ENCODE measurements at regions not wholly inside any gene's neighbourhood (a gene's known extent, or its start where the extent isn't known, plus 50 kb on each side); places are given as distances from the start of the nearest gene placed in this dataset.

DNA sequence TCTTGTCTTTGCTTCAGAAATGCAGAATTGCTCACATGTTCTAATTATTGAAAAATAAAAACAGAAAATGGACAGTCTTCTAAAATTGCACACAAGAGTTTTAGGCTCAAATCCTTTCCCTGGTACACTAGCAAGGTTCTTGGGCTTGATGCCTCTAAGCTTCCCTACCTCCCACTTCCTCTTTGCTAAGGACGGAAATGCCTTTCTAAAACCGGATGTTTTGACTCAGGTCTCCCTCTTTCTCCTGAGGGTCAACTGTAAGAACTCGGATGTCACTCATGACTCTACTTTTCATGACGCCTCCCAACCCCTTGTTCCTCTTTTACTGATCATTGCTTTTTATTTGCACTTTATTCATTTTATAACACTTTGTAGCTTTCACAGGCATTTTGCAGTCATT is 613.5 kb downstream of the C6orf118 start (continued):
- no peak for TF ChIP-seq PREB (CRISPR knock-in tag; IDR thresholded peaks at IDR 0.05)
- no peak for TF ChIP-seq NCOA5 (CRISPR knock-in tag; IDR thresholded peaks at IDR 0.05)
- TF ChIP-seq ZC3H13 (CRISPR knock-in tag; IDR thresholded peaks at IDR 0.05), result no peak

GRCh38 chr6:164694386-164694785 is 615.0 kb downstream of the C6orf118 start:
- Histone ChIP-seq H2AFZ (ENCODE audit: low read length) (no peak overlapping the region), H3K4me1 (ENCODE audit: insufficient read depth, low read length) (no peaks in the 10 kb centered on the region), H3K9me3 (ENCODE audit: low read length) (peaks cover 93% of the 10 kb centered on the region)

GRCh38 chr6:164693944-164694343 is 615.5 kb downstream of the C6orf118 start:
- Histone ChIP-seq H3K9me3 (ENCODE audit: low read length) (peaks cover 92% of the 10 kb centered on the region), H3K4me3 (replicated peaks in 1 of 3; ENCODE audit: insufficient read depth in 1 of 3, low read depth in 2 of 3, low read length in 3 of 3) (no peak overlapping the region), H4K20me1 (ENCODE audit: insufficient read depth, low read length) (no peaks in the 10 kb centered on the region), H3K9ac (ENCODE audit: insufficient read depth, low read depth, low read length) (no peak overlapping the region), H2AFZ (ENCODE audit: low read length) (no peak overlapping the region), H3K4me1 (ENCODE audit: insufficient read depth, low read length) (no peaks in the 10 kb centered on the region), H3K27ac (ENCODE audit: extremely low read length, insufficient read depth, low read length) (no peak overlapping the region), H3K79me2 (ENCODE audit: insufficient read depth, low read length) (no peaks in the 10 kb centered on the region), H3K4me2 (ENCODE audit: low read depth, low read length) (no peak overlapping the region), H3K27me3 (ENCODE audit: control insufficient read depth in 1 of 2, insufficient read depth in 2 of 2, low read length in 2 of 2) (no peaks in the 10 kb centered on the region), H3K36me3 (replicated peaks in 1 of 2; ENCODE audit: control insufficient read depth in 1 of 2, insufficient read depth in 2 of 2, low read length in 2 of 2) (no peaks in the 10 kb centered on the region)
- no peak for ATAC-seq
- ChIA-PET POLR2A (no interaction called here), CTCF (ENCODE audit: low intra/inter-chr PET ratio, low total read pairs) (no interaction called here)
- WGBS (ENCODE audit: low lambda C conversion rate), result 48% methylated on average over 4 of the region's 4 CpGs
- DNase-seq (ENCODE audit: low spot score), result no peak
- in situ Hi-C loops (cut with HindIII; ENCODE audit: extremely low pct_ligation_motif_present, low pct_unique_long_range_greater_than_20kb), result no loop called here
- FAIRE-seq, result no peak
- no TSS peak for BruUV-seq (replicated peaks)
- intact Hi-C loops (cut with micrococcal nuclease; ENCODE audit: unreplicated experiment), result no loop called here
- no peak for TF ChIP-seq TFE3 (CRISPR knock-in tag; IDR thresholded peaks at IDR 0.05)
- TF ChIP-seq MTF2 (CRISPR knock-in tag; IDR thresholded peaks at IDR 0.05; ENCODE audit: borderline replicate concordance), result no peak
- TF ChIP-seq ZNF720 (CRISPR knock-in tag; IDR thresholded peaks at IDR 0.05), result no peak
- no peak for TF ChIP-seq LCORL (IDR thresholded peaks at IDR 0.05)
- no peak for TF ChIP-seq LCORL (CRISPR knock-in tag; IDR thresholded peaks at IDR 0.05)
- no peak for TF ChIP-seq ZNF468 (CRISPR knock-in tag; IDR thresholded peaks at IDR 0.05)
- no peak for TF ChIP-seq SPEN (CRISPR knock-in tag; IDR thresholded peaks at IDR 0.05; ENCODE audit: low read depth)
- TF ChIP-seq SNAPC2 (CRISPR knock-in tag; IDR thresholded peaks at IDR 0.05), result no peak
- TF ChIP-seq ZNF138 (CRISPR knock-in tag; IDR thresholded peaks at IDR 0.05; ENCODE audit: low read depth), result no peak
- TF ChIP-seq GFI1 (CRISPR knock-in tag; IDR thresholded peaks at IDR 0.05; ENCODE audit: borderline replicate concordance), result no peak
- no peak for TF ChIP-seq MYNN (CRISPR knock-in tag; IDR thresholded peaks at IDR 0.05; ENCODE audit: low read depth)
- no peak for TF ChIP-seq KDM3A (CRISPR knock-in tag; IDR thresholded peaks at IDR 0.05; ENCODE audit: low read depth)
- TF ChIP-seq ZNF792 (CRISPR knock-in tag; IDR thresholded peaks at IDR 0.05), result no peak

More at GRCh38 chr6:164694386-164694785, 615.0 kb downstream of the C6orf118 start:
- DNase-seq (ENCODE audit: low spot score), result no peak
- POLR2A ChIA-PET, result no interaction called here
- Histone ChIP-seq H3K79me2 (ENCODE audit: insufficient read depth, low read length) (no peaks in the 10 kb centered on the region), H3K27ac (ENCODE audit: extremely low read length, insufficient read depth, low read length) (no peak overlapping the region), H3K4me3 (replicated peaks in 1 of 3; ENCODE audit: insufficient read depth in 1 of 3, low read depth in 2 of 3, low read length in 3 of 3) (no peak overlapping the region), H4K20me1 (ENCODE audit: insufficient read depth, low read length) (no peaks in the 10 kb centered on the region), H3K4me2 (ENCODE audit: low read depth, low read length) (no peak overlapping the region), H3K27me3 (ENCODE audit: control insufficient read depth in 1 of 2, insufficient read depth in 2 of 2, low read length in 2 of 2) (no peaks in the 10 kb centered on the region), H3K9ac (ENCODE audit: insufficient read depth, low read depth, low read length) (no peak overlapping the region), H3K36me3 (replicated peaks in 1 of 2; ENCODE audit: control insufficient read depth in 1 of 2, insufficient read depth in 2 of 2, low read length in 2 of 2) (no peaks in the 10 kb centered on the region)
- no peak for FAIRE-seq
- no TSS peak for BruUV-seq (replicated peaks)
- no peak for TF ChIP-seq ZNF644 (CRISPR knock-in tag; IDR thresholded peaks at IDR 0.05; ENCODE audit: low read depth)
- CTCF ChIA-PET (ENCODE audit: low intra/inter-chr PET ratio, low total read pairs), result no interaction called here
- intact Hi-C loops (cut with micrococcal nuclease; ENCODE audit: unreplicated experiment) (no loop called here), in situ Hi-C loops (cut with HindIII; ENCODE audit: extremely low pct_ligation_motif_present, low pct_unique_long_range_greater_than_20kb) (no loop called here)
- 14% methylated on average over 3 of the region's 3 CpGs for WGBS (ENCODE audit: low lambda C conversion rate)
- ATAC-seq, result no peak

Data from HepG2 (cell line).